ENCODE measurements at regions not wholly inside any gene's neighbourhood (a gene's known extent, or its start where the extent isn't known, plus 50 kb on each side); places are given as distances from the start of the nearest gene placed in this dataset.

- TF ChIP-seq EGR1 (IDR thresholded peaks at IDR 0.05; ENCODE audit: low read depth in 2 of 2) (no peak), HNF4A (conservative IDR thresholded peaks at IDR 0.05) (no peak), FOXA2 (IDR thresholded peaks at IDR 0.05) (no peak), YY1 (IDR thresholded peaks at IDR 0.05) (no peak), HNF4G (IDR thresholded peaks at IDR 0.05) (no peak), TAF1 (conservative IDR thresholded peaks at IDR 0.05) (no peak), JUND (IDR thresholded peaks at IDR 0.05) (no peak), FOXA1 (IDR thresholded peaks at IDR 0.05) (no peak), GABPA (IDR thresholded peaks at IDR 0.05 in 1 of 2, conservative IDR thresholded peaks at IDR 0.05 in 1 of 2) (no peak), CTCF (IDR thresholded peaks at IDR 0.05; ENCODE audit: low read depth, low read length, missing input control) (no peak), RAD21 (IDR thresholded peaks at IDR 0.05) (no peak)
- TF ChIP-seq, protein P1, sequence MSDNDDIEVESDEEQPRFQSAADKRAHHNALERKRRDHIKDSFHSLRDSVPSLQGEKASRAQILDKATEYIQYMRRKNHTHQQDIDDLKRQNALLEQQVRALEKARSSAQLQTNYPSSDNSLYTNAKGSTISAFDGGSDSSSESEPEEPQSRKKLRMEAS (IDR thresholded peaks at IDR 0.05): no peak
- no peaks in the 10 kb centered on the region for H3K4me1 ChIP-seq (ENCODE audit: control insufficient read depth in 4 of 4, insufficient read depth in 4 of 4, low read length in 3 of 4)
- no peak overlapping the region for H3K27ac ChIP-seq (ENCODE audit: low read depth in 1 of 2, low read length in 2 of 2)
- no peak overlapping the region for H3K4me3 ChIP-seq (ENCODE audit: low read depth in 1 of 3, low read length in 3 of 3)
- DNase-seq (ENCODE audit: low spot score): no peak
- no peaks in the 10 kb centered on the region for H3K27me3 ChIP-seq (ENCODE audit: control insufficient read depth in 4 of 4, insufficient read depth in 4 of 4, low read length in 3 of 4)
- no peaks in the 10 kb centered on the region for H3K9me3 ChIP-seq (ENCODE audit: control insufficient read depth in 4 of 4, low read length in 3 of 4)
- no peaks in the 10 kb centered on the region for H3K36me3 ChIP-seq (ENCODE audit: control insufficient read depth in 4 of 4, insufficient read depth in 3 of 4, low read depth in 1 of 4, low read length in 3 of 4)
- 67% methylated on average over 4 of the region's 4 CpGs for WGBS
- no peak overlapping the region for H3K9ac ChIP-seq (ENCODE audit: low read depth in 1 of 2, low read length in 2 of 2)
Observed at GRCh38 chr12:60704171-60704914, 1108.5 kb downstream of the SLC16A7 start.

DNA sequence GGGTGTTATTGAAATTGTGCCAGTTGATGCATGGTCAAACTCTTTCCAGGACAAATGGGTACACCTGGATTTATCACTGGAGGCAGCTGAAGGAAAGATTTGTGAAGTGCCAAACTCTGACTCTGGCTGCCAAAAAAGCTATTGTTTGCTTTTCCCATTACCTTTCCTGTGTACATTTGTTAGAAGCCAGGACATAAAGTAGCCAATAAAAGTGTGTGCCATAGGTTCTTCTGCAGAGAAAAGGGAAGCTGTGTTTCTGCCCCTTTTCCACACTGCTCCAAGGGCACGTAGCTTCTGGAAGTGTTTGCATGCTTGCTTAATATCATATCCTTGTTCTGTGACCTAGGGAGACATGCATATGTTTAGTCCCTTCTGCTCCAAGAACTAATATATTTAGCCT, 1114.4 kb downstream of the SLC16A7 start:
- Histone ChIP-seq H3K9me3 (ENCODE audit: control insufficient read depth in 4 of 4, low read length in 3 of 4) (no peaks in the 10 kb centered on the region), H3K27me3 (ENCODE audit: control insufficient read depth in 4 of 4, insufficient read depth in 4 of 4, low read length in 3 of 4) (no peaks in the 10 kb centered on the region), H3K9ac (ENCODE audit: low read depth in 1 of 2, low read length in 2 of 2) (no peak overlapping the region), H3K27ac (ENCODE audit: low read depth in 1 of 2, low read length in 2 of 2) (no peak overlapping the region), H3K4me1 (ENCODE audit: control insufficient read depth in 4 of 4, insufficient read depth in 4 of 4, low read length in 3 of 4) (no peaks in the 10 kb centered on the region), H3K4me3 (ENCODE audit: low read depth in 1 of 3, low read length in 3 of 3) (no peak overlapping the region), H3K36me3 (ENCODE audit: control insufficient read depth in 4 of 4, insufficient read depth in 3 of 4, low read depth in 1 of 4, low read length in 3 of 4) (no peaks in the 10 kb centered on the region)
- no peak for DNase-seq (ENCODE audit: low spot score)
- 35% methylated on average over 1 of the region's 1 CpG for WGBS
- TF ChIP-seq TAF1 (conservative IDR thresholded peaks at IDR 0.05): no peak
- TF ChIP-seq YY1 (IDR thresholded peaks at IDR 0.05): no peak
- TF ChIP-seq REST (IDR thresholded peaks at IDR 0.05): no peak
- TF ChIP-seq GABPA (IDR thresholded peaks at IDR 0.05 in 1 of 2, conservative IDR thresholded peaks at IDR 0.05 in 1 of 2): no peak
- no peak for TF ChIP-seq CTCF (IDR thresholded peaks at IDR 0.05; ENCODE audit: low read depth, low read length, missing input control)
- no peak for TF ChIP-seq EGR1 (IDR thresholded peaks at IDR 0.05; ENCODE audit: low read depth in 2 of 2)
- no peak for TF ChIP-seq JUND (IDR thresholded peaks at IDR 0.05)
- no peak for TF ChIP-seq ZBTB33 (IDR thresholded peaks at IDR 0.05)
- TF ChIP-seq RXRA (IDR thresholded peaks at IDR 0.05): no peak
- TF ChIP-seq HNF4G (IDR thresholded peaks at IDR 0.05): no peak
- TF ChIP-seq SP1 (IDR thresholded peaks at IDR 0.05): no peak
- TF ChIP-seq HNF4A (conservative IDR thresholded peaks at IDR 0.05): no peak
- no peak for TF ChIP-seq NR2F2 (IDR thresholded peaks at IDR 0.05)
- TF ChIP-seq ATF3 (IDR thresholded peaks at IDR 0.05): no peak
- TF ChIP-seq RAD21 (IDR thresholded peaks at IDR 0.05): no peak
- TF ChIP-seq, protein P1 (IDR thresholded peaks at IDR 0.05): no peak
- TF ChIP-seq FOXA2 (IDR thresholded peaks at IDR 0.05): no peak
- TF ChIP-seq FOXA1 (IDR thresholded peaks at IDR 0.05): no peak
